ENCODE measurements at regions not wholly inside any gene's neighbourhood (a gene's known extent, or its start where the extent isn't known, plus 50 kb on each side); places are given as distances from the start of the nearest gene placed in this dataset.
"Not testable (repeated sequence)": the region's sequence is repeated elsewhere in the genome, so short reads cannot be mapped to it uniquely, and the experiment has no call there.

GRCh38 chr2:32874931-32875330 lies 71.8 kb upstream of the LTBP1 start:
- intact Hi-C loops (cut with micrococcal nuclease; ENCODE audit: unreplicated experiment) (no loop called here), in situ Hi-C loops (cut with HindIII; ENCODE audit: low pct_unique_long_range_greater_than_20kb, low sequenced_read_pairs) (no loop called here)
- BruUV-seq (replicated peaks) = no TSS peak
- ChIA-PET CTCF (no interaction called here), POLR2A (no interaction called here)
- Histone ChIP-seq H3K9me3 (ENCODE audit: control insufficient read depth, insufficient read depth, low read depth, low read length) (no peaks in the 10 kb centered on the region), H3K36me3 (ENCODE audit: control insufficient read depth, insufficient read depth, low read length) (no peaks in the 10 kb centered on the region), H3K27ac (ENCODE audit: low read length) (no peak overlapping the region), H3K27me3 (ENCODE audit: control insufficient read depth, insufficient read depth, low read length) (no peaks in the 10 kb centered on the region), H3K4me3 (ENCODE audit: low read depth in 2 of 2, low read length in 2 of 2) (no peak overlapping the region), H3K4me1 (ENCODE audit: control insufficient read depth, insufficient read depth, low read length) (no peaks in the 10 kb centered on the region)
- no peak for ATAC-seq
- TF ChIP-seq TCF7L2 (IDR thresholded peaks at IDR 0.05; ENCODE audit: low read depth, low read length) (no peak), CTCF (IDR thresholded peaks at IDR 0.05) (no peak), SIN3A (IDR thresholded peaks at IDR 0.05; ENCODE audit: borderline replicate concordance, insufficient read depth, low read depth, low read length) (no peak), POLR2AphosphoS5 (IDR thresholded peaks at IDR 0.05; ENCODE audit: low read depth, low read length) (no peak), REST (IDR thresholded peaks at IDR 0.05; ENCODE audit: insufficient read depth in 1 of 2, low read depth in 2 of 2, low read length in 1 of 2) (no peak)
- no peak for DNase-seq (ENCODE audit: low read depth, low spot score)

- in situ Hi-C loops (cut with HindIII; ENCODE audit: low pct_unique_long_range_greater_than_20kb, low sequenced_read_pairs) = no loop called here
- no peak overlapping the region for H3K4me3 ChIP-seq (ENCODE audit: low read depth in 2 of 2, low read length in 2 of 2)
- no peaks in the 10 kb centered on the region for H3K27me3 ChIP-seq (ENCODE audit: control insufficient read depth, insufficient read depth, low read length)
- intact Hi-C loops (cut with micrococcal nuclease; ENCODE audit: unreplicated experiment) = no loop called here
- ATAC-seq = no peak
- no peaks in the 10 kb centered on the region for H3K4me1 ChIP-seq (ENCODE audit: control insufficient read depth, insufficient read depth, low read length)
- no TSS peak for BruUV-seq (replicated peaks)
- TF ChIP-seq REST (IDR thresholded peaks at IDR 0.05; ENCODE audit: insufficient read depth in 1 of 2, low read depth in 2 of 2, low read length in 1 of 2) = no peak
- TF ChIP-seq TCF7L2 (IDR thresholded peaks at IDR 0.05; ENCODE audit: low read depth, low read length) = no peak
- TF ChIP-seq POLR2AphosphoS5 (IDR thresholded peaks at IDR 0.05; ENCODE audit: low read depth, low read length) = no peak
- no peak for TF ChIP-seq CTCF (IDR thresholded peaks at IDR 0.05)
- TF ChIP-seq SIN3A (IDR thresholded peaks at IDR 0.05; ENCODE audit: borderline replicate concordance, insufficient read depth, low read depth, low read length) = no peak
- POLR2A ChIA-PET = no interaction called here
- no peak for DNase-seq (ENCODE audit: low read depth, low spot score)
- no peak overlapping the region for H3K27ac ChIP-seq (ENCODE audit: low read length)
- H3K36me3 ChIP-seq (ENCODE audit: control insufficient read depth, insufficient read depth, low read length) = no peaks in the 10 kb centered on the region
- CTCF ChIA-PET = no interaction called here
- no peaks in the 10 kb centered on the region for H3K9me3 ChIP-seq (ENCODE audit: control insufficient read depth, insufficient read depth, low read depth, low read length)
Observed at GRCh38 chr2:32877587-32878510, 68.9 kb upstream of the LTBP1 start.

GRCh38 chr2:32879943-32880342 lies 66.8 kb upstream of the LTBP1 start:
- H3K4me3 ChIP-seq (ENCODE audit: low read depth in 2 of 2, low read length in 2 of 2); H3K4me1 ChIP-seq (ENCODE audit: control insufficient read depth, insufficient read depth, low read length); ATAC-seq; DNase-seq (ENCODE audit: low read depth, low spot score); H3K9me3 ChIP-seq (ENCODE audit: control insufficient read depth, insufficient read depth, low read depth, low read length); H3K27ac ChIP-seq (ENCODE audit: low read length); H3K36me3 ChIP-seq (ENCODE audit: control insufficient read depth, insufficient read depth, low read length); BruUV-seq (replicated peaks); H3K27me3 ChIP-seq (ENCODE audit: control insufficient read depth, insufficient read depth, low read length); in situ Hi-C loops (cut with HindIII; ENCODE audit: low pct_unique_long_range_greater_than_20kb, low sequenced_read_pairs); intact Hi-C loops (cut with micrococcal nuclease; ENCODE audit: unreplicated experiment); CTCF ChIA-PET; POLR2A ChIA-PET: not testable (repeated sequence)

All from Panc1 (cell line).